H9 (cell line): ENCODE measurements at regions not wholly inside any gene's neighbourhood (a gene's known extent, or its start where the extent isn't known, plus 50 kb on each side); places are given as distances from the start of the nearest gene placed in this dataset.

Experiments
- DNase-seq: peaks from one replicate; pipeline ENCODE4 v3.0.0-alpha.2; 2017
- H2AFZ ChIP-seq: one replicate; pipeline ENCODE4 v1.6.1; 2013; ENCODE audit warnings: mild to moderate bottlenecking, low read length, control low read depth, moderate library complexity
- H2AK5ac ChIP-seq: 2 replicates; pipeline ENCODE4 v1.6.1; 2013; ENCODE audit warnings: low read length, control low read depth, mixed read lengths; ENCODE audit not compliant: insufficient read length
- H2BK120ac ChIP-seq: one replicate; pipeline ENCODE4 v1.6.1; 2013; ENCODE audit warnings: low read depth, mild to moderate bottlenecking, low read length, control low read depth, inconsistent platforms; ENCODE audit not compliant: poor library complexity, severe bottlenecking
- H2BK12ac ChIP-seq: 2 replicates; pipeline ENCODE4 v1.6.1; 2013; ENCODE audit warnings: low read length, control low read depth, mixed read lengths, low read depth; ENCODE audit not compliant: insufficient read length
- H2BK15ac ChIP-seq: 2 replicates; pipeline ENCODE4 v1.6.1; 2013; ENCODE audit warnings: low read depth, low read length, control low read depth
- H2BK20ac ChIP-seq: one replicate; pipeline ENCODE4 v1.6.1; 2013; ENCODE audit warnings: low read depth, mild to moderate bottlenecking, low read length, control low read depth, inconsistent platforms; ENCODE audit not compliant: poor library complexity, severe bottlenecking
- H2BK5ac ChIP-seq: 2 replicates; pipeline ENCODE4 v1.6.1; 2013; ENCODE audit warnings: low read length, control low read depth, mixed read lengths; ENCODE audit not compliant: insufficient read length
- H3K14ac ChIP-seq: 2 replicates; pipeline ENCODE4 v1.6.1; 2013; ENCODE audit warnings: low read length, control low read depth; ENCODE audit not compliant: insufficient read depth
- H3K18ac ChIP-seq: 2 replicates; pipeline ENCODE4 v1.6.1; 2013; ENCODE audit warnings: low read depth, mild to moderate bottlenecking, mixed read lengths, low read length, control low read depth; ENCODE audit not compliant: insufficient read length
- H3K23ac ChIP-seq: 2 replicates; pipeline ENCODE4 v1.6.1; 2013; ENCODE audit warnings: low read length, control low read depth, mixed read lengths, low read depth; ENCODE audit not compliant: insufficient read length
- H3K23me2 ChIP-seq: 2 replicates; pipeline ENCODE4 v1.6.1; 2013; ENCODE audit warnings: low read depth, mild to moderate bottlenecking, mixed read lengths, low read length, control low read depth; ENCODE audit not compliant: insufficient read length, poor library complexity, severe bottlenecking
- H3K27ac ChIP-seq: 2 replicates; pipeline ENCODE4 v1.5.1; 2013; ENCODE audit warnings: low read length, control low read depth, mixed read lengths, low read depth; ENCODE audit not compliant: insufficient read length
- H3K27me3 ChIP-seq: 2 replicates; pipeline ENCODE4 v1.6.1; 2013; ENCODE audit warnings: low read length, control low read depth, inconsistent platforms; ENCODE audit not compliant: insufficient read depth
- H3K4ac ChIP-seq: 2 replicates; pipeline ENCODE4 v1.6.1; 2013; ENCODE audit warnings: low read depth, mild to moderate bottlenecking, control low read depth, inconsistent platforms, low read length, moderate library complexity
- H3K4me1 ChIP-seq: 2 replicates; pipeline ENCODE4 v1.6.1; 2013; ENCODE audit warnings: low read length, control low read depth, inconsistent platforms; ENCODE audit not compliant: insufficient read depth
- H3K4me2 ChIP-seq: 2 replicates; pipeline ENCODE4 v1.6.1; 2013; ENCODE audit warnings: low read length, control low read depth, mixed read lengths; ENCODE audit not compliant: insufficient read length, insufficient read depth
- H3K56ac ChIP-seq: 2 replicates; pipeline ENCODE4 v1.6.1; 2013; ENCODE audit warnings: low read depth, mild to moderate bottlenecking, mixed read lengths, low read length, control low read depth; ENCODE audit not compliant: insufficient read length
- H3K79me1 ChIP-seq: 2 replicates; pipeline ENCODE4 v1.6.1; 2013; ENCODE audit warnings: low read depth, mild to moderate bottlenecking, moderate library complexity, low read length, control low read depth, inconsistent platforms; ENCODE audit not compliant: insufficient read depth, poor library complexity, severe bottlenecking
- H3K79me2 ChIP-seq: 2 replicates; pipeline ENCODE4 v1.6.1; 2013; ENCODE audit warnings: low read length, control low read depth, inconsistent platforms; ENCODE audit not compliant: insufficient read depth
- H3K9ac ChIP-seq: 2 replicates; pipeline ENCODE4 v1.6.1; 2013; ENCODE audit warnings: low read length, control low read depth, mixed read lengths; ENCODE audit not compliant: insufficient read length; ENCODE audit errors: extremely low read depth
- H3K9me3 ChIP-seq: one replicate; pipeline ENCODE4 v1.6.1; 2013; ENCODE audit warnings: low read depth, low read length, inconsistent platforms; ENCODE audit not compliant: control insufficient read depth
- H3T11ph ChIP-seq: one replicate; pipeline ENCODE4 v1.6.1; 2013; ENCODE audit warnings: mild to moderate bottlenecking, low read length, control low read depth, inconsistent platforms
- H4K20me1 ChIP-seq: one replicate; pipeline ENCODE4 v1.6.1; 2013; ENCODE audit not compliant: control insufficient read depth, insufficient read length, insufficient read depth
- H4K5ac ChIP-seq: 2 replicates; pipeline ENCODE4 v1.6.1; 2013; ENCODE audit warnings: low read depth, mild to moderate bottlenecking, mixed read lengths, low read length, control low read depth; ENCODE audit not compliant: insufficient read length
- H4K8ac ChIP-seq: replicated peaks from 2 replicates; pipeline ENCODE4 v1.6.1; 2013; ENCODE audit warnings: low read length, control low read depth, mixed read lengths, low read depth; ENCODE audit not compliant: insufficient read length
- H4K91ac ChIP-seq: 2 replicates; pipeline ENCODE4 v1.6.1; 2013; ENCODE audit warnings: low read depth, mild to moderate bottlenecking, moderate library complexity, mixed read lengths, low read length, control low read depth; ENCODE audit not compliant: insufficient read length
- H3K27ac Mint-ChIP-seq, 3 experiments: 2 replicates in 2 of 3; 3 replicates in 1 of 3; pipeline ENCODE4 v1.8.0; 2020 to 2021; ENCODE audit warnings: mixed read lengths in 3 of 3, mild to moderate bottlenecking in 1 of 3, moderate library complexity in 1 of 3
- H3K27me3 Mint-ChIP-seq: 2 replicates; pipeline ENCODE4 v1.8.0; 2021; ENCODE audit warnings: low read depth, mild to moderate bottlenecking, moderate library complexity, mixed read lengths
- H3K36me3 Mint-ChIP-seq, 3 experiments: 2 replicates in 2 of 3; 3 replicates in 1 of 3; pipeline ENCODE4 v1.8.0; 2020 to 2021; ENCODE audit warnings: low read depth in 3 of 3, mixed read lengths in 3 of 3; ENCODE audit not compliant: insufficient read depth in 1 of 3
- H3K4me1 Mint-ChIP-seq, 2 experiments: 2 replicates each; pipeline ENCODE4 v1.8.0; 2020; ENCODE audit warnings: mixed read lengths in 2 of 2
- H3K4me3 Mint-ChIP-seq, 2 experiments: 2 replicates in 1 of 2; 3 replicates in 1 of 2; pipeline ENCODE4 v1.8.0; 2020 to 2021; ENCODE audit warnings: mild to moderate bottlenecking in 2 of 2, mixed read lengths in 2 of 2, moderate library complexity in 1 of 2
- H3K9me3 Mint-ChIP-seq, 2 experiments: 2 replicates in 1 of 2; 3 replicates in 1 of 2; pipeline ENCODE4 v1.8.0; 2020; ENCODE audit warnings: mild to moderate bottlenecking in 2 of 2, mixed read lengths in 2 of 2, moderate library complexity in 1 of 2
- CTCF ChIP-seq: fragments of 200-600 bp; sonication (generic); conservative IDR thresholded peaks from 3 replicates; pipeline ENCODE4 v1.8.0; 2021; ENCODE audit warnings: antibody characterized with exemption, mild to moderate bottlenecking
- WGBS: extraction: QIAGEN DNeasy Blood & Tissue Kit; methylation state at CpG from one replicate; pipeline ENCODE4 v1.1.7; 2013; ENCODE audit warnings: missing lambda C conversion rate, low lambda C conversion rate, mixed read lengths; ENCODE audit not compliant: insufficient read length; ENCODE audit errors: extremely low coverage; 5-methylcytosine and 5-hydroxymethylcytosine counted together

DNA sequence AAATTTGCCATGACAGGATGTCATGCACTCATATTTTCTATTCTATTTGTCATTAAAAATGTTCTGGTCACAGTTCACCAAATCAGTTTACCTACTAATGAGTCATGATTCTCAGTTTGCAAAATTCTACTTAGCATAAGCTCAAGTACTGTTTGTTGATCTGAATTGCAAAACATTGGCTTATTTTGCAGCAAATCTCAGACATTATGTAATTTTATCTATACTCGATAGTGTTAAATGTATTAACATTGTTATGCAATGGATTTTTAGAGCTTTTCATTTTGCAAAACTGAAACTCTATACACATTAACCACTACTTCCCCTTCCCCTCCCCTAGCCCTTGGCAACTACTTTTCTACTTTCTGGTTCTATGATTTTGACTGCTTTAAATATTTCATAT, 213.8 kb upstream of the ZFP64 start:
- Histone ChIP-seq H2BK120ac (no peak overlapping the region), H4K5ac (no peak overlapping the region), H3K23ac (no peak overlapping the region), H3K4ac (no peak overlapping the region), H3K56ac (no peak overlapping the region), H3K4me1 (no peaks in the 10 kb centered on the region), H3T11ph (no peak overlapping the region), H4K20me1 (no peaks in the 10 kb centered on the region), H4K91ac (no peak overlapping the region), H3K27ac (no peak overlapping the region), H2BK5ac (no peak overlapping the region), H3K79me2 (no peaks in the 10 kb centered on the region), H3K79me1 (no peaks in the 10 kb centered on the region), H3K14ac (no peak overlapping the region), H3K23me2 (no peaks in the 10 kb centered on the region), H3K27me3 (no peaks in the 10 kb centered on the region), H3K18ac (no peak overlapping the region), H2AK5ac (no peak overlapping the region), H2BK20ac (no peak overlapping the region), H2BK12ac (no peak overlapping the region), H3K9ac (no peak overlapping the region), H4K8ac (no peak overlapping the region), H3K4me2 (no peak overlapping the region), H3K9me3 (no peaks in the 10 kb centered on the region), H2AFZ (no peak overlapping the region), H2BK15ac (no peak overlapping the region)
- DNase-seq, result no peak
- no CpG with 5 or more reads among the region's 1 CpG for WGBS
- H3K4me1 Mint-ChIP-seq, result no peaks in the 10 kb centered on the region
- H3K9me3 Mint-ChIP-seq, result no peaks in the 10 kb centered on the region
- no peak overlapping the region for H3K27ac Mint-ChIP-seq
- H3K27me3 Mint-ChIP-seq, result no peaks in the 10 kb centered on the region
- H3K36me3 Mint-ChIP-seq, result no peaks in the 10 kb centered on the region
- no peak overlapping the region for H3K4me3 Mint-ChIP-seq
- no peak for TF ChIP-seq CTCF
